ENCODE measurements at regions not wholly inside any gene's neighbourhood (a gene's known extent, or its start where the extent isn't known, plus 50 kb on each side); places are given as distances from the start of the nearest gene placed in this dataset.
"Not testable (repeated sequence)": the region's sequence is repeated elsewhere in the genome, so short reads cannot be mapped to it uniquely, and the experiment has no call there.

- Histone ChIP-seq H3K9me3 (ENCODE audit: control insufficient read depth in 2 of 3, insufficient read depth in 1 of 3, low read length in 3 of 3) (peaks cover 0 to 2% (median 0%) of the 10 kb centered on the region in 3 donors), H3K36me3 (ENCODE audit: control insufficient read depth in 2 of 3, insufficient read depth in 3 of 3, low read length in 3 of 3) (no peaks in the 10 kb centered on the region), H3K27me3 (ENCODE audit: control insufficient read depth, insufficient read depth, low read length) (no peaks in the 10 kb centered on the region), H3K4me1 (ENCODE audit: control insufficient read depth in 2 of 3, insufficient read depth in 2 of 3, low read depth in 1 of 3, low read length in 3 of 3) (no peaks in the 10 kb centered on the region), H3K9ac (ENCODE audit: low read length in 3 of 3) (no peak overlapping the region), H3K27ac (ENCODE audit: low read depth in 2 of 2, low read length in 2 of 2) (no peak overlapping the region), H3K4me3 (ENCODE audit: low read length in 3 of 3) (no peak overlapping the region)
- intact Hi-C loops (cut with DNase I) = no loop called here
- no peak for TF ChIP-seq CTCF (IDR thresholded peaks at IDR 0.05; ENCODE audit: borderline replicate concordance, extremely low read depth, insufficient read depth)
- no peak for DNase-seq
- no peak for FAIRE-seq
These were observed 74.1 kb upstream of the EHBP1 start for GRCh38 chr2:62631160-62632085.

GRCh38 chr2:62630206-62630605 is 75.3 kb upstream of the EHBP1 start:
- DNase-seq; intact Hi-C loops (cut with DNase I); FAIRE-seq: not testable (repeated sequence)

DNA sequence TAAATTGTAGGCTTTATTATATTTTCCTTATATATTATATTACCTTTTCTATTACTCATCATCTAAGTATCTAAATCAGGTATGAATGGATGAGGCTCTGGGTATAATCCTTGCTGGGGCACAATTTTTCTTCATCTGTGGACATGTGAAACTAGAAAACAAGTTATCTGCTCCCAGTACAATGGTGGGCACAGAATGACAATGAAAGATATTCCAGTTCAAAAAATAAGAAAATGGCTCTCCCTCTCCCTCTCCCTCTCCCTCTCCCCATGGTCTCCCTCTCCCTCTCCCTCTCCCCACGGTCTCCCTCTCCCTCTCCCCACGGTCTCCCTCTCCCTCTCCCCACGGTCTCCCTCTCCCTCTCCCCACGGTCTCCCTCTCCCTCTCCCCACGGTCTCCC is 76.2 kb upstream of the EHBP1 start:
- H3K4me3 ChIP-seq (ENCODE audit: low read length in 3 of 3); H3K9ac ChIP-seq (ENCODE audit: low read length in 3 of 3); H3K27me3 ChIP-seq (ENCODE audit: control insufficient read depth, insufficient read depth, low read length); H3K9me3 ChIP-seq (ENCODE audit: control insufficient read depth in 2 of 3, insufficient read depth in 1 of 3, low read length in 3 of 3); H3K36me3 ChIP-seq (ENCODE audit: control insufficient read depth in 2 of 3, insufficient read depth in 3 of 3, low read length in 3 of 3); intact Hi-C loops (cut with DNase I); DNase-seq; H3K4me1 ChIP-seq (ENCODE audit: control insufficient read depth in 2 of 3, insufficient read depth in 2 of 3, low read depth in 1 of 3, low read length in 3 of 3); FAIRE-seq; H3K27ac ChIP-seq (ENCODE audit: low read depth in 2 of 2, low read length in 2 of 2): not testable (repeated sequence)

More at GRCh38 chr2:62630206-62630605, 75.3 kb upstream of the EHBP1 start:
- not testable (repeated sequence) for H3K9ac ChIP-seq (ENCODE audit: low read length in 3 of 3); H3K4me1 ChIP-seq (ENCODE audit: control insufficient read depth in 2 of 3, insufficient read depth in 2 of 3, low read depth in 1 of 3, low read length in 3 of 3); H3K27ac ChIP-seq (ENCODE audit: low read depth in 2 of 2, low read length in 2 of 2); H3K9me3 ChIP-seq (ENCODE audit: control insufficient read depth in 2 of 3, insufficient read depth in 1 of 3, low read length in 3 of 3); H3K4me3 ChIP-seq (ENCODE audit: low read length in 3 of 3); H3K36me3 ChIP-seq (ENCODE audit: control insufficient read depth in 2 of 3, insufficient read depth in 3 of 3, low read length in 3 of 3); H3K27me3 ChIP-seq (ENCODE audit: control insufficient read depth, insufficient read depth, low read length)

DNA sequence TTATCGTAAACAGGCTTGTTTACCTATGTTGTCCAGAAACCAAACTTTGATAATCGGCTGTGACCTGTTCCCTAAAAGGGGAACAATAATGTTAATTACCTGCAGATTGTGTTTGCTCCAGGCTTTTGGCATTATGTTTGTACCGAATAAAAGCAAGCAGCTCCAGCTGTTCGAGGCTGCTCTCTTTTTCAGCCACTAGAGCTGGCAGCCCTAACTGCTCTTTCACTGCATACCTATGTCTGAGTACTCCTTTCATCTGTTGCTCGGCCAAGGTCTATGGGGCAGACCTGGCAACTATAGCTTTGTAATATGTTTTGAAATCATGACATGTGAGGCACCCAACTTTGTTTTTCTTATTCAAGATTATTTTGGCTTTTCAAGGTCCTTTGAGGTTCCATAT is 77.8 kb upstream of the EHBP1 start:
- Histone ChIP-seq H3K27me3 (ENCODE audit: control insufficient read depth, insufficient read depth, low read length) (no peaks in the 10 kb centered on the region), H3K4me3 (ENCODE audit: low read length in 3 of 3) (no peak overlapping the region), H3K36me3 (ENCODE audit: control insufficient read depth in 2 of 3, insufficient read depth in 3 of 3, low read length in 3 of 3) (no peaks in the 10 kb centered on the region), H3K27ac (ENCODE audit: low read depth in 2 of 2, low read length in 2 of 2) (no peak overlapping the region), H3K4me1 (ENCODE audit: control insufficient read depth in 2 of 3, insufficient read depth in 2 of 3, low read depth in 1 of 3, low read length in 3 of 3) (no peaks in the 10 kb centered on the region), H3K9me3 (ENCODE audit: control insufficient read depth in 2 of 3, insufficient read depth in 1 of 3, low read length in 3 of 3) (peaks cover 0 to 2% (median 0%) of the 10 kb centered on the region in 3 donors), H3K9ac (ENCODE audit: low read length in 3 of 3) (no peak overlapping the region)
- no peak for TF ChIP-seq CTCF (IDR thresholded peaks at IDR 0.05; ENCODE audit: borderline replicate concordance, extremely low read depth, insufficient read depth)
- no peak for DNase-seq
- intact Hi-C loops (cut with DNase I) = no loop called here
- FAIRE-seq = no peak
